ENCODE measurements at regions not wholly inside any gene's neighbourhood (a gene's known extent, or its start where the extent isn't known, plus 50 kb on each side); places are given as distances from the start of the nearest gene placed in this dataset.

DNA sequence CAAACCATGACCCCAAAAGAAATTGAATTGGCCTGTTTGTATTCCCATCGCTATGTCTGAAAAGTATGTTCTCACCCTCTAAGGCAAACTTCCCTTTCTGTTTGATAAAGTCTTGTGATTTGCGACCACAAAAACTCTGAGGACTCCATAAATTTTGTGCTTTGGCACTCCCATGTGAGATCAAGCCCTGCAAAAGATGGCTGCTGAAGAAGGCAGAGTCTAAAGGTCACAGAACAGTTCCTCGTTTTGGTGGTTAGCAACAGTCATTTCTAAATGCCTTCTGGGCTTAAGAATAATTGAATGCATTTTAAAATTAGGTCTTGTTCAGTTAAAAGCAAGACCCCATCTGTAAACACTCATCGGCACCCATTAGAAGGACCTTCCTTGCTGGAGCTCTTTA is 441.6 kb downstream of the OMA1 start:
- Histone ChIP-seq H3K36me3 (ENCODE audit: insufficient read depth, low read length, poor library complexity, severe bottlenecking) (no peaks in the 10 kb centered on the region), H3K4me3 (ENCODE audit: low read depth, low read length, poor library complexity, severe bottlenecking) (no peak overlapping the region), H3K4me1 (ENCODE audit: insufficient read depth, low read length, poor library complexity, severe bottlenecking) (no peaks in the 10 kb centered on the region), H3K27me3 (replicated peaks; ENCODE audit: insufficient read depth, low read depth, low read length, poor library complexity) (no peaks in the 10 kb centered on the region), H3K9me3 (ENCODE audit: low read depth, low read length, poor library complexity, severe bottlenecking) (no peaks in the 10 kb centered on the region), H3K27ac (ENCODE audit: low read depth, low read length, poor library complexity, severe bottlenecking) (no peak overlapping the region)
- TF ChIP-seq, protein P1, sequence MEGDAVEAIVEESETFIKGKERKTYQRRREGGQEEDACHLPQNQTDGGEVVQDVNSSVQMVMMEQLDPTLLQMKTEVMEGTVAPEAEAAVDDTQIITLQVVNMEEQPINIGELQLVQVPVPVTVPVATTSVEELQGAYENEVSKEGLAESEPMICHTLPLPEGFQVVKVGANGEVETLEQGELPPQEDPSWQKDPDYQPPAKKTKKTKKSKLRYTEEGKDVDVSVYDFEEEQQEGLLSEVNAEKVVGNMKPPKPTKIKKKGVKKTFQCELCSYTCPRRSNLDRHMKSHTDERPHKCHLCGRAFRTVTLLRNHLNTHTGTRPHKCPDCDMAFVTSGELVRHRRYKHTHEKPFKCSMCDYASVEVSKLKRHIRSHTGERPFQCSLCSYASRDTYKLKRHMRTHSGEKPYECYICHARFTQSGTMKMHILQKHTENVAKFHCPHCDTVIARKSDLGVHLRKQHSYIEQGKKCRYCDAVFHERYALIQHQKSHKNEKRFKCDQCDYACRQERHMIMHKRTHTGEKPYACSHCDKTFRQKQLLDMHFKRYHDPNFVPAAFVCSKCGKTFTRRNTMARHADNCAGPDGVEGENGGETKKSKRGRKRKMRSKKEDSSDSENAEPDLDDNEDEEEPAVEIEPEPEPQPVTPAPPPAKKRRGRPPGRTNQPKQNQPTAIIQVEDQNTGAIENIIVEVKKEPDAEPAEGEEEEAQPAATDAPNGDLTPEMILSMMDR (conservative IDR thresholded peaks at IDR 0.05; ENCODE audit: low read depth, low read length): no peak
- no peak for DNase-seq (ENCODE audit: low spot score)
- POLR2A ChIA-PET (ENCODE audit: low non-redundant PET): no interaction called here
- intact Hi-C loops (cut with micrococcal nuclease; ENCODE audit: unreplicated experiment): no loop called here
- CTCF ChIA-PET: no interaction called here
- BruUV-seq (replicated peaks): no TSS peak

DNA sequence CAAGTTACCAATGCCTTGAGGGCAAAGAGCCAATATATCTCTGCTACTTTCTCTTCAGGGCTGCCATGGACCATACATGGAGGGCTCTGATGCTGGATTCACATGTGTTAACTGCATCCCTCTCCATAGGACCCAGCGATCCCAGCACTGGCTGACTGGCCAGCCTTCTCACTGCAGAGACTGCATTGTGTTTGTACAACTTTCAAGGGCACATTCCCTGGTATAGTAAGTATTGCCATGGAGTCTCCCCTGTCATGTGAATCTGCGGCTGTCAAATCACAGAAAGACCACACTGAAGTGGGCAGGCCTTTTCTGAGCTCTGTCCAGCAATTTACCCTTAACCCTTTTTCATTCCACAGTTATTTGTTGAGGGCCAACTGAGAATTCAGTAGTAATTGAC is 449.8 kb downstream of the OMA1 start:
- H3K4me3 ChIP-seq (ENCODE audit: low read depth, low read length, poor library complexity, severe bottlenecking): no peak overlapping the region
- no peak overlapping the region for H3K27ac ChIP-seq (ENCODE audit: low read depth, low read length, poor library complexity, severe bottlenecking)
- no peaks in the 10 kb centered on the region for H3K9me3 ChIP-seq (ENCODE audit: low read depth, low read length, poor library complexity, severe bottlenecking)
- POLR2A ChIA-PET (ENCODE audit: low non-redundant PET): no interaction called here
- H3K27me3 ChIP-seq (replicated peaks; ENCODE audit: insufficient read depth, low read depth, low read length, poor library complexity): no peaks in the 10 kb centered on the region
- no TSS peak for BruUV-seq (replicated peaks)
- TF ChIP-seq EZH2 (IDR thresholded peaks at IDR 0.05; ENCODE audit: borderline replicate concordance, low read depth, low read length, poor library complexity, severe bottlenecking): no peak
- TF ChIP-seq, protein P1 (conservative IDR thresholded peaks at IDR 0.05; ENCODE audit: low read depth, low read length): no peak
- CTCF ChIA-PET: no interaction called here
- peaks cover 3% of the 10 kb centered on the region for H3K4me1 ChIP-seq (ENCODE audit: insufficient read depth, low read length, poor library complexity, severe bottlenecking)
- intact Hi-C loops (cut with micrococcal nuclease; ENCODE audit: unreplicated experiment): no loop called here
- H3K36me3 ChIP-seq (ENCODE audit: insufficient read depth, low read length, poor library complexity, severe bottlenecking): no peaks in the 10 kb centered on the region
- no peak for DNase-seq (ENCODE audit: low spot score)

DNA sequence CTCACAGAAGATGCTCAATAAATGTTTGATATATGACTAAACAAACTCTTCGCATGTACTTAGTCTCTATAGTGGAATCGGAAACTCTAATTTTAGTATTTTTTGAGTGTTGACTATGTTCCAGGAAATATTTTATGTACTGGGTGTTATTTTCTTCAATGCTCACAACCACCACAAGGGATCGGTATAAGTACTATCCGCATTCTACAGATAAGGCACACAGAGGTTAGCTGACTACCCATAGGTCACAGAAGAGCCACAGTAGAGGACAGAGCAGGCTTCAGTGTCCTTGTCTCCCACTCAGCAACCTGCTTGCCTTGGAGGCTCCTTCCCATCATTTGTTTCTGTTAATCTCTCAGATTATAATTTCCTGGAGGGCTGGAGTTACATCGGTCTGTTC is 451.3 kb downstream of the OMA1 start:
- H3K9me3 ChIP-seq (ENCODE audit: low read depth, low read length, poor library complexity, severe bottlenecking): no peaks in the 10 kb centered on the region
- CTCF ChIA-PET: no interaction called here
- no peak for DNase-seq (ENCODE audit: low spot score)
- TF ChIP-seq, protein P1 (conservative IDR thresholded peaks at IDR 0.05; ENCODE audit: low read depth, low read length): no peak
- TF ChIP-seq EZH2 (IDR thresholded peaks at IDR 0.05; ENCODE audit: borderline replicate concordance, low read depth, low read length, poor library complexity, severe bottlenecking): no peak
- POLR2A ChIA-PET (ENCODE audit: low non-redundant PET): no interaction called here
- intact Hi-C loops (cut with micrococcal nuclease; ENCODE audit: unreplicated experiment): no loop called here
- peaks cover 16% of the 10 kb centered on the region for H3K4me1 ChIP-seq (ENCODE audit: insufficient read depth, low read length, poor library complexity, severe bottlenecking)
- no TSS peak for BruUV-seq (replicated peaks)
- H3K27me3 ChIP-seq (replicated peaks; ENCODE audit: insufficient read depth, low read depth, low read length, poor library complexity): no peaks in the 10 kb centered on the region
- no peak overlapping the region for H3K27ac ChIP-seq (ENCODE audit: low read depth, low read length, poor library complexity, severe bottlenecking)
- H3K4me3 ChIP-seq (ENCODE audit: low read depth, low read length, poor library complexity, severe bottlenecking): no peak overlapping the region
- no peaks in the 10 kb centered on the region for H3K36me3 ChIP-seq (ENCODE audit: insufficient read depth, low read length, poor library complexity, severe bottlenecking)
